Suppressor macrophage treated with lipopolysaccharide for 4 hours (primary cell): ENCODE measurements at regions not wholly inside any gene's neighbourhood (a gene's known extent, or its start where the extent isn't known, plus 50 kb on each side); places are given as distances from the start of the nearest gene placed in this dataset.
"Not testable (repeated sequence)": the region's sequence is repeated elsewhere in the genome, so short reads cannot be mapped to it uniquely, and the experiment has no call there.

Experiments used
- DNase-seq: peaks from one replicate; pipeline ENCODE4 v3.0.0-alpha.2; 2020

GRCh38 chr4:38529189-38530115 is 134.5 kb upstream of the KLF3 start:
- DNase-seq = peak; percentile 92

- DNase-seq = no peak
Observed at GRCh38 chr4:38530486-38530885, 133.5 kb upstream of the KLF3 start.

GRCh38 chr4:38531141-38531727 is 132.8 kb upstream of the KLF3 start:
- peak; percentile 61 for DNase-seq

- peak; percentile 35 for DNase-seq
Observed at GRCh38 chr4:38532908-38533499, 131.0 kb upstream of the KLF3 start.

- no peak for DNase-seq
Observed at GRCh38 chr4:38534344-38535045, 129.5 kb upstream of the KLF3 start.

- not testable (repeated sequence) for DNase-seq
Observed at GRCh38 chr4:38535071-38535470, 128.9 kb upstream of the KLF3 start.

- no peak for DNase-seq
Observed at GRCh38 chr4:38535717-38536116, 128.3 kb upstream of the KLF3 start.

GRCh38 chr4:38536716-38537115 is 127.3 kb upstream of the KLF3 start:
- DNase-seq = no peak

GRCh38 chr4:38537666-38538065 is 126.3 kb upstream of the KLF3 start:
- DNase-seq = no peak

GRCh38 chr4:38538517-38538916 is 125.5 kb upstream of the KLF3 start:
- no peak for DNase-seq

GRCh38 chr4:38539501-38539900 is 124.5 kb upstream of the KLF3 start:
- DNase-seq = no peak

GRCh38 chr4:38547052-38547451 is 116.9 kb upstream of the KLF3 start:
- DNase-seq = no peak

GRCh38 chr4:38548256-38548655 is 115.7 kb upstream of the KLF3 start:
- DNase-seq = no peak

- DNase-seq = no peak
Observed at GRCh38 chr4:38559374-38559773, 104.6 kb upstream of the KLF3 start.

- no peak for DNase-seq
Observed at GRCh38 chr4:38560340-38560739, 103.7 kb upstream of the KLF3 start.

GRCh38 chr4:38560768-38561558 is 103.0 kb upstream of the KLF3 start:
- no peak for DNase-seq

GRCh38 chr4:38562751-38563198 is 101.2 kb upstream of the KLF3 start:
- DNase-seq = peak; percentile 76

- DNase-seq = no peak
Observed at GRCh38 chr4:38563707-38564495, 100.1 kb upstream of the KLF3 start.

- DNase-seq = no peak
Observed at GRCh38 chr4:38565271-38566199, 98.5 kb upstream of the KLF3 start.

- DNase-seq = no peak
Observed at GRCh38 chr4:38566806-38567398, 97.1 kb upstream of the KLF3 start.
